HFF-Myc (cell line): ENCODE measurements at regions not wholly inside any gene's neighbourhood (a gene's known extent, or its start where the extent isn't known, plus 50 kb on each side); places are given as distances from the start of the nearest gene placed in this dataset.

Experiments
- DNase-seq: peaks from one replicate; pipeline ENCODE4 v3.0.0-alpha.2; 2011; ENCODE audit warnings: low read depth; ENCODE audit errors: extremely low read depth
- H3K4me3 ChIP-seq: replicated peaks from 2 replicates; pipeline ENCODE4 v1.5.1; 2011; ENCODE audit warnings: low read depth, mild to moderate bottlenecking, control low read depth, low read length
- TF ChIP-seq, protein P1 (sequence below): IDR thresholded peaks from 2 replicates; pipeline ENCODE4 v1.5.1; 2012; ENCODE audit warnings: mild to moderate bottlenecking, low read depth, low read length, control low read depth; ENCODE audit errors: missing control alignments

DNA sequence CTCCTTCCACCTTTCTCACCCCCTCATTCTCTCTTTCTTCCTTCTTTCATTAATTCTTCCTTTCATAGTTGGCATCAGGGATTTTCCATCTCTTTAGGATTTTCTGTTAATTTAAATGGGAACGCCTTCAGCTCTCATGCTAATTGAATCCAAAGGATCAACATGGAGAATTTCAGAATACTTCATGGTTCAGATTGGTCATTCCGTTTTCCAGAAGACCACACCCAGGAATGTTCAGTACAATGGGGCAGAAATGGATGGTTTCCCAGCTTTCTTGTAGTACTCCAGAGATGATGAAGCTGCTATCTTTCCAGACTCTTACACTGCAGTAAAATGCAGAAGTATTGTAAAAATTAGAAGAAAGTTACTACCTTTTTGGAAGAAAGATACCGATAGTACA, 440.0 kb downstream of the DAD1 start:
- TF ChIP-seq, protein P1, sequence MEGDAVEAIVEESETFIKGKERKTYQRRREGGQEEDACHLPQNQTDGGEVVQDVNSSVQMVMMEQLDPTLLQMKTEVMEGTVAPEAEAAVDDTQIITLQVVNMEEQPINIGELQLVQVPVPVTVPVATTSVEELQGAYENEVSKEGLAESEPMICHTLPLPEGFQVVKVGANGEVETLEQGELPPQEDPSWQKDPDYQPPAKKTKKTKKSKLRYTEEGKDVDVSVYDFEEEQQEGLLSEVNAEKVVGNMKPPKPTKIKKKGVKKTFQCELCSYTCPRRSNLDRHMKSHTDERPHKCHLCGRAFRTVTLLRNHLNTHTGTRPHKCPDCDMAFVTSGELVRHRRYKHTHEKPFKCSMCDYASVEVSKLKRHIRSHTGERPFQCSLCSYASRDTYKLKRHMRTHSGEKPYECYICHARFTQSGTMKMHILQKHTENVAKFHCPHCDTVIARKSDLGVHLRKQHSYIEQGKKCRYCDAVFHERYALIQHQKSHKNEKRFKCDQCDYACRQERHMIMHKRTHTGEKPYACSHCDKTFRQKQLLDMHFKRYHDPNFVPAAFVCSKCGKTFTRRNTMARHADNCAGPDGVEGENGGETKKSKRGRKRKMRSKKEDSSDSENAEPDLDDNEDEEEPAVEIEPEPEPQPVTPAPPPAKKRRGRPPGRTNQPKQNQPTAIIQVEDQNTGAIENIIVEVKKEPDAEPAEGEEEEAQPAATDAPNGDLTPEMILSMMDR = no peak
- no peak overlapping the region for H3K4me3 ChIP-seq
- no peak for DNase-seq

DNA sequence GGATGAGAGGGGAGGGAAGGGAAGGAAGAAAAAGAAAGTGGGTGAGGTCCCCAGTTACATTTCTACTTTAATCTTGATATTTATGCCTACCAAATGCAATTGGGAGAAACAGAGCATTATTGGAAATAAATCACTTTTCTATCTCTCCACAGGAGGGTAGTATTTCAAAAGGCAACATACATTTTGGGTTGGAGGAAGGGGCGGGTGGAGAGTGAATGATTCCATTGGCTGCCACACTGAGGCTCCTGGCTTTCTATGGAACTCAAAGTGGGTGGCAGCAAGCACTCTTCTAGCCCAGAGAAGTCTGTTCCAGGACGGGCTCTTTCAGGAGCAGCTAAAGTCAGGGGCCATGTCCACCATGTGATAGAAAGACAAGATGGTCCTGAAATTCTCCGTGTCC, 441.3 kb downstream of the DAD1 start:
- no peak for DNase-seq
- no peak overlapping the region for H3K4me3 ChIP-seq
- TF ChIP-seq, protein P1 = no peak

DNA sequence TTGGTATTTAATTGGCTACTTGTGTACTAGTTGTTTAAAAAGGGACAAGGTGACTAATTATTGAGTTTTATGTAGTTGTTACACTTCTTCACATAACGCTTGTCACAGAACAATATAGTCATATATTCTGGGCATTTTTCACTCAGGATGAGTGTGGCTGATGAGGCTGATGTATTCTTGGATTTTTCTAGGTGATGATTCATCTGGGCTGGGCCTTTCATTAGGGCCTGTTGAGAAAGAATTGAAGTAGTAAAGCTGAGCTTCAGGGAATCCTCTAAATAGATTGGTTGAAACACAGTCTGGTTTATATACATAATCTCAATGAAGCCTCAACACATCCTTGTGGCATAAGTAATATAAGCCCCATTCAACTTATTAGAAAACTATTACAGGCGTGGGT, 445.7 kb downstream of the DAD1 start:
- TF ChIP-seq, protein P1 = no peak
- no peak overlapping the region for H3K4me3 ChIP-seq
- DNase-seq = no peak

DNA sequence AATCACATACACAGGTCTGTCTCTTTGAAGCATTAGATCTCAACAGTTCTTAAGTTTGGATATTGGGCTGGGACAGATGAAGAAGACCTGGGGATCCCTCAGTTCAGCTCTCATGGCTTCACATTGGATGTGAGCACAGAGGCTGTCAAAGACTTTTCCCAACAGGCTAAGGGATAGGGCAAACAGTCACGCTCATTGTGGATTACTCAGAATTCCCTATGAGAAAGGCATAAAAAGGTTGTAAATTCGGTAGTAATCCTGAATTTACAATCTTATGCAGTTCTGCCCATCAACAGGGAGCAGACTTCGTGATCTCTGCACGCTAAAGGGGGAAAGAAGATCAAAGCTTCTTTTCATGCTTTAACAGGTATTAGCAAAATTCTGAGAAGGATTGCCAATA, 448.4 kb downstream of the DAD1 start:
- no peak overlapping the region for H3K4me3 ChIP-seq
- DNase-seq = no peak
- TF ChIP-seq, protein P1 = no peak

DNA sequence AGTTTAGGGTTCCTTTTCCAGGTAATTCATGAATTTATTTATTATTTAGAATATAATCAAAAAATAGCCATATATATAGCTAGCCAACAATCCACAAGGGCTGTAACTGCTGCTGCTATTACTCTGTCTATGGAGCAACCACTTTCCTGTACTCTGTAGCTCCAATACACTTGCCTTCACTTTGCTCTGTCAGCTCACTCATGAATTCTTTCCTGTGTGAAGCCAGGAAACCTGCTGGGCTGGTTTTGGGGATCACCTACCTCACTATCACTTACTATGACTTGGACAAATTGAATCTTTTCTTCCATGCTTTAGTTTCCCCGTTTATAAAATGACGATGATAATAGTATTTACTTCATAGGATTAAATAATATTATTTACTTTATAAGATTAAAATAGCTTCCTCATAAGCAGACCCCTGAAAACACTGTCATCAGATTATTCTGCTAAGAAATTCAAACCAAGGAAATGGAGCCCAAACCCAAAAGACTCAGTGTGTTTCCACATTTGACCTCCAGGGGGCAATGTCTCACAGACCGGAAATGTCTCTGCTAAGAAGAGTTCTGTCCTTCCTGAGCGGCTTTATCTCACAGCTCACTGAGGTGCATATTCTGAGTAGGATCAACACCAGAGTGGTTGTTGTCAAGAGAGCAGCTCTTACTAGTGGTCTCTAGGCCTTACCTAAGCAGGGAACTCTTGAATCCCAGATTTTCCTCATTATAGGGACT, 457.1 kb downstream of the DAD1 start:
- TF ChIP-seq, protein P1 = peak; percentile 66
- no peak for DNase-seq
- no peak overlapping the region for H3K4me3 ChIP-seq

DNA sequence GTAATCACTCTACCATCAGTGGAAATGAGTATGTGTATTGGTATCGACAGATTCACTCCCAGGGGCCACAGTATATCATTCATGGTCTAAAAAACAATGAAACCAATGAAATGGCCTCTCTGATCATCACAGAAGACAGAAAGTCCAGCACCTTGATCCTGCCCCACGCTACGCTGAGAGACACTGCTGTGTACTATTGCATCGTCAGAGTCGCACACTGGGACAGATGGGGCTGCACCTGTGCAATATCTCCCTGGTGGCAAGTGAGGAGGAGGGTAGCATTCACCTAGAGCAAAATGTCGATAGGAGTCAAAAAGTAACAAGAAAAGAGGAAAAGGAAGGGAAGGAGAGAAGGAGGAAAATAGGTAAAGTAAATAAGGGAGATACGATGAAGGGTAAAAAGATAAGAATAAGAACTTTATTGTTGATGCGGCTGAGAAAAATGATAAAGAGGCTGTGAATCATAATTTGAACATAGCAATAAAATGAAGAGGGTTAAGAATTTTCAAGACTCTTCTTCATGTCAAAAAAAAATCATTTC, 450.5 kb upstream of the OR4E1 start:
- no peak overlapping the region for H3K4me3 ChIP-seq
- TF ChIP-seq, protein P1 = no peak
- no peak for DNase-seq
